GM21737 (cell line): ENCODE measurements at regions not wholly inside any gene's neighbourhood (a gene's known extent, or its start where the extent isn't known, plus 50 kb on each side); places are given as distances from the start of the nearest gene placed in this dataset.
"Not testable (repeated sequence)": the region's sequence is repeated elsewhere in the genome, so short reads cannot be mapped to it uniquely, and the experiment has no call there.

Experiments
- ATAC-seq: cut with Tn5 transposase; IDR thresholded peaks from one replicate; pipeline ENCODE4 v1.9.1; 2021; ENCODE audit warnings: mild to moderate bottlenecking, moderate library complexity; ENCODE audit not compliant: unreplicated experiment

DNA sequence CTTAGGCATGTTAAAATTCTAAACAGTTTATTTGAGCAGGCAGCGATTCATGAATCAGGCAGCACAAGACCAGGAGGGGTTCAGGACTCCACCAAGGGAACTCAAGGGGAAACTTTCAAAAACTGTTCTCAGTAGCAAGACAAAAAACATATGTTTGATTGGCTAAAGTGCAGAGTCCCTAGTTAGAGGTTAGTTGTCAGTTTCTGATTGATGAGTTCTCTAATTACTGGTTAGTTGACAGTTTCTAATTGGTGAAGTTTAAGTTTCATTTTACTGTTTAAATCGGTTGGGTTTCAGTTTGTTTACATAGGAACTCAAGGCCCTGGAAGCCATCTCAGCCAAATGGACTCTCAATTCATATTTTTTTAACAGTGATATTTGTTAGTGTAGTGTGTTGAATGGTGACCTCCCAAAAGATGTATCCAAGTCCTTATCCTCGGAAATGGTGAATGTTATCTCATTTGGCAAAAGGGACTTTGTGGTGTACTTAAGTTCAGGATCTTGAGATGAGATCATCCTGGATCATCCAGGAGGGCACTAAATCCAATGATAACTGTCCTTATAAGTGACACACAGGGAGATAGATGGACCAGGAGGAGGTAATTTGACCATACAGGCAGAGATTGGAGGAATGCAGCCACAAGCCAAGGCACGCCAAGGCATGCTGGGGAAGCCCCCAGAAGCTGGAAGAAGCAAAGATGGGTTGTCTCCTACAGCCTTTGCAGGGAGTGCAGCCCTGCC is 219.2 kb upstream of the RAI14 start:
- ATAC-seq = no peak

DNA sequence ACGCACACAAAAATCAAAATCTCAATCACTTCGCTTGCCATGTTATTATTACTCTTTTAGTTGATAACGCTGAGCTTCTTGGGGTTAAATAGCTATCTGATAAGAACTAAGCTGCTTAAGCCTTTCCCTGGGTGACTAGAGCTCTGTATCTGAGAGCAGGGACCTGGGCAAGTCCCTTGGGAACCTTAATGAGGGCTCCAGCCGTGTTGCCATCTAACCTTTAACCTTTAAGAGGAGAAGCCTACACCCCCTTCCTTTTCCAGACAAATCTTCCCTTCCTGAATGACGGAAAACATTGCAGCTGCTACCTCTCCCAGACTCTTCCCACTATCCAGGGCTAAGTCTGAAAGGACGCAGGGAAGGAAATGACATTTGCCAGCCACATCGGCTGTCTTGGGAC is 216.5 kb upstream of the RAI14 start:
- ATAC-seq = no peak

DNA sequence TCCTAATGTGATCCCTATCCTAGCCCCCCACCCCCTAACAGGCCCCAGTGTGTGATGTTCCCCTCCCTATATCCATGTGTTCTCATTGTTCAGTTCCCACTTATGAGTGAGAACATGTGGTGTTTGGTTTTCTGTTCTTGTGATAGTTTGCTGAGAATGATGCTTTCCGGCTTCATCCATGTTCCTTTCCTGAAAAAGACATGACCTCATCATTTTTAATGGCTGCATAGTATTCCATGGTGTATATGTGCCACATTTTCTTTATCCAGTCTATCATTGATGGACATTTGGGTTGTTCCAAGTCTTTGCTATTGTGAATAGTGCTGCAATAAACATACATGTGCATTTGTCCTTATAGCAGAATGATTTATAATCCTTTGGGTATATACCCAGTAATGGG is 214.4 kb upstream of the RAI14 start:
- not testable (repeated sequence) for ATAC-seq

DNA sequence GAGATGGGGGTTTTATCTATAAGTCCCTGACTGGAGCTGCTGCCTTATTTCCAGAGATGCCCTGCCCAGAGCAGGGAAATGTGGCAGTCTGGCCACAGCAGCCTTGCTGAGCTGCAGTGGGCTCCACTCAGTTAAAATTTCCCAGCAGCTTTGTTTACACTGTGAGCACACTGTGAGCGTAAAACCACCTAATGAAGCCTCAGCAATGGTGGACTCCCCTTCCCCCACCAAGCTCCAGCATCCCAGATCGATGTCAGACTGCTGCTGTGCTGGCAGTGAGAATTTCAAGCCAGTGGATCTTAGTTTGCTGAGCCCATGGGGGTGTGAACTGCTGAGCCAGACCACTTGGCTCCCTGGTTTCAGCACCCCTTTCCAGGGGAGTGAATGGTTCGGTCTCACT is 208.7 kb upstream of the RAI14 start:
- no peak for ATAC-seq

DNA sequence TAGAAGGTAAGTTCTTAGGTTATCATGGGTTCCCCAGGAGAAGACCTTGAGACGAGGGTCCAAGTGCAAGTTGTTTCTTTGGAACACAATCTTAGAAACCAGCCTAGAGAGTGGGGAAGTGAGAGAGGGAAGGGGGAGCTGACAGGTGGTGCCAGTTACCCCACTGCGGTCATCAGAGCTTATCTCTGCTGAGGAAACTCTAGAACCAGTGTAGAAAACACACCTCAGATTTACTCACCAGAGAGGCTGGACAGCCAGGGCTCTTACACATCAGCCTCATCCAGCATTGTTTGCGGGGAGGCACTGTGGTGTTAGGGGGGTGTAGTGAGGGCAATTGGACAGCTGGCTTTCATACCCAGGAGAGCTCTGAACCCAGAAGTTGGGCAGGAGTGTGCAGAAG is 206.5 kb upstream of the RAI14 start:
- ATAC-seq = no peak

DNA sequence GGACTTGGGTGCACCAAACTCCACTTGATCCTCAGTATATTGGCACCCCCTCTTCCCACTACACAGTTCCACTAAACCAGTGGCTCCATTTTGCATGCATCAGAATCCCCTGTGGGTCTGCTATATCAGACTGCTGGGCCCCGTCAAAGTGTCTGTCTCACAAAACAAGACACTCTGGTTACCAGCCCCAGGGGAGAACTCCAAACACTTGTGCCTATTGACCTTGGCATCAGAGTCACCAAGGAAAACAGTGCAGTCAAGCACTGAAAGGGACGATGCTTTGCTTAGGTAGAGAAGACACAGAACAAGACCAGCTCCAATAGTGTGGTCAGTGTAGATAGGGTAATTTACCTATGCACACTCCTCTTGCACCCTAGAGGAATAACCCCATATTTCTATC is 205.8 kb upstream of the RAI14 start:
- ATAC-seq = no peak

DNA sequence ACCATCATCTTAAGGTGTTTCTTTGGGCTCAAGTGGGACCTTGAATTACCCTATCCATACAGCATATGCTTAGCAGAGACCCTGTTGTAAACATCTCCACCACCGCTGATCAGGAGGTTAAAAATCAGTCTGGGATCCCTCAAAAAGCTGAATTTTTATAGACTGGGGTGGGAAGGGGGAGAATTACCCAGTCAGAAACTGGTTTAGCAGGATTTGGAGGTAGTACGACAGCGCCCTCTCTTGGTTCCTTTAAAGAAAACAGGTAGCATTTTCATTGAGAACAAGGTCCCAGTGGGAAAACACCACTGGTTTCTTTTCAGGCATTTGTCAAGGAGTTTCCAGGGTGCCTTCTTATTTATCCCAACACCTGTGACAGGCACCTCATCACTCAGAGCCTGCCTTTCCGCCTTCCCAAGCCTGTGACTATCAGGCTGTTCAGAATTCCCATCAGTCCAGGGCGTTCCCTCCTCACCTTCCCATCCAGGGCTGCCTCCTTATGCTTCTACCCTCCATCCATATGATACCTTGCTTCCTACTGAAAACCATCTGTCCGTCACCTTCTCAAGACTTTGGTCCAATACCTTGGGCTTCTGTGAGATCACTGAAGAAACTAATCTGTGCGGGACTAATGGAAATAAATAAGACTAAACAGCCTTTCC is 203.8 kb upstream of the RAI14 start:
- no peak for ATAC-seq

DNA sequence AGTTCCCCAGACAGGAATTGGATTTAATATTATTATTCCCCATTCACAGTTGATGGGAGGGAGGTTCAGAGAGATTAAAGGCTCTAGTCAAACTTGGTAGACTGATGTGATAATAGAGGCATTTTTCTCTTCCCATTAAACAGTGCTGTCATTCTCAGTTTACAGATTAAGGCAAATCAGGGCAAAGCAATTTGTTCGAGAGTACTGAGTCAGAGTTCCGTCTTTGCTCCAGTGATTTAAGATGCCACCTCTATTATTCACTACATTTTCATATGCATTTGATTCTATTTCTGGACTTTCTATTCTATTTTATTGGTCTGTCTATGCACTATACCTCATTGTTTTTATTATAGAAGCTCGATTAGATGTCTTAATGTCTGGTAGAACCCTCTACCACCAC is 201.0 kb upstream of the RAI14 start:
- no peak for ATAC-seq

DNA sequence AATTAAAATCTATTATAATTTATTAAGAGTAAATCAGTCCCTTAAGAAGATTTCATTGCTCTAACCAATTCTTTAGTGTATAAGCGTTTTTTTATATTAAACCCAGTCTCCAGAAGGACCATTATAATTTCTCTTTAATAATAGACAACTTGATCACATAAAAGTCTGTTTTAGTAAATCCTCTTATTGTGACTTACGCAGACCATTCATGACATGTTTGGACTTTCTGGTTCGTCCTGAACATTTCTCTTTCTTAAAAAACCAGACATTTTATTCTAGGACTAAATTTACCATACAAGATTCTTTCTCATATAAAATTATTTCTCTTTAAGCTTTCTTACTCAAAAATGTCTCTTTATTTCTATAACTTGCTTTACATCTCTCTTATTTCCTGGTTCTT is 196.2 kb upstream of the RAI14 start:
- ATAC-seq = no peak

DNA sequence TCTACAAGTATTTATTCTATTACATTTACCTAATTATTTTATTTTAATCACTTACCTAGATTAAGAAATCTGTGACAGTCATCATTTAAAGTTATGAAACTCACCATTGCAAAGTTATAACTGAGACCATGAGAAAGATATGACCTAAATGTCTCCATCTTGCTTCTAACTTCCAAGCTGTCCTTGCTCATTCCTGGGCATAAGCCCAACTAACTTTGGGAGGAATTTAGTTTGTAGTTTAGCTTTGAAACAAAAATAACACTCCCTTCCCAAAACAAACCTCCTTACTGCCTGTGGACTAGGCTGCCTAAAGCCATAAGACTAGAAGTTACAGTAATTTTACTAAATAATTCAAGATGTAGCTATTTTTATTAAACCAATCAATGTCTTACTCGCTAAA is 195.6 kb upstream of the RAI14 start:
- no peak for ATAC-seq

DNA sequence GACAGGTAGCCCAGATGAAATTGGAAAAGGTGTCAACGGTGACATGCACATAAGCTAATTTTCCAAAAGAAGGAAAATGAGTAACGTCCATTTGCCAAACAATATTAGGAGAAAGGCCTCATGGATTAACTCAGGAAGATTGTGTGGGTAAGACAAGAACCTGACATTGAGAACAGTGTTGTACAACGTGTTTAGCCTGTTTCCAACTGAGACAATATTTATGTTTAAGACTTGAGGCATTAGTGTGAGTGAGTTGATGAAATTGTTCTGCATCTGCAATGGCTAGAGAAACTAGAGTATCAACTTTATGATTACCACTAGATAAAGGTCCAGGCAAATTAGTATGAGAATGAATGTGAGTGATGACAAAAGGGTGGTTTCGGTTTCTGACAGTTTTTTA is 191.3 kb upstream of the RAI14 start:
- no peak for ATAC-seq

DNA sequence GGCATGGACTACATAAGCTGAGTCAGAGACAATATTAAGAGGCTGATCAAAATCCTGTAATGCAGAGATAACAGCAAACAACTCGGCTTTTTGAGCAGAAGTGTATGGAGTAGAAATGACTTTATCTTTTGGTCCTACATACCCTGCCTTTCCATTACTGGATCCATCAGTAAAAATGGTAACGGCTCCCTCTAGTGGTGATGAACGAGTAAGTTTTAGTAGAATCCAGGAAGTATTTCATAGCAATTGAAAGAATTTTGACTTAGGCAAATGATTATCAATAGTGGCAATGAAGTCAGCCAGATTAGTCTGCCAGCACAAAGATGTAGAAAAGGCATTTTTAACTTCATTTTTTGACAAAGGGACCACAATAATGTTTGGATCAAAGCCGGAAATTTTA is 190.8 kb upstream of the RAI14 start:
- ATAC-seq = not testable (repeated sequence)

DNA sequence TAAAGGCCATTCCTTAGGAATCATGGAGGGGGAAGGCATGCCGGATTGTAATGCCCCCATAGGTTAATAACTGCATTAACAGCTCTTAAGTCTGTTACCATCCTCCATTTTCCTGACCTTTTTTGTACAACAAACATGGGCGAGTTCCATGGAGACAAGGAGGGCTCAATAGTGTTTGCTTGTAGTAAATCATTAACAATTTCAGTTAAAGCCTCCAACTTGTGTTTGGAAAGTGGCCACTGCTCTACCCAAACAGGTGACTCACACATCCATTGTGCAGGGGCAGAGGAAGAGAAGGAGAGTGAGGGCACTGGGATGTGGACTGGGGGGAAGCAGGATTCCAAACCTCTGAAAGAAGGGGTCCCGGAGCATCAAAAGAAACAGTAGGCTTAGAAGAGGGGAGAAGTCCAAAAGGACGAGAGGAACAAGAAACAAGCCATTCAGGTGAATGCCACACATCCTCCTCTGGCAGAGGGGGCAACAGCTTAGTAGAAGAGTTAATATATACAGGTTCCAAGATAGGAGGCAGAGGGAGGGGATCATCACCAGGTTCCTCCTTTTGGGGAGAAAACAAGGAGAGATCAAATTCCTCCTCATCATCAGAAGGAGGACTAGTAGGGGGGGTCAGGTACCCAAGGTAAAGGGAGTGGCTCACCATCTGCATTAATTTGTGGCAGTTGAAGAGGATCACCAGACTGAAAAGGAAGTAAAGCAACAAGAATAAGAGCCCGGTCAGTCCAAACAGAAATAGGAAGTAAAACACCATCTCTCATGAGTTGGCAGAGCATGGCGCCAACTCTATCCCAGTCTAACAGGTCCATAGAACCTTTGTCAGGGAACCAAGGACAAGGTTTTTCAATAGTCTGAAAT is 189.4 kb upstream of the RAI14 start:
- ATAC-seq = not testable (repeated sequence)

DNA sequence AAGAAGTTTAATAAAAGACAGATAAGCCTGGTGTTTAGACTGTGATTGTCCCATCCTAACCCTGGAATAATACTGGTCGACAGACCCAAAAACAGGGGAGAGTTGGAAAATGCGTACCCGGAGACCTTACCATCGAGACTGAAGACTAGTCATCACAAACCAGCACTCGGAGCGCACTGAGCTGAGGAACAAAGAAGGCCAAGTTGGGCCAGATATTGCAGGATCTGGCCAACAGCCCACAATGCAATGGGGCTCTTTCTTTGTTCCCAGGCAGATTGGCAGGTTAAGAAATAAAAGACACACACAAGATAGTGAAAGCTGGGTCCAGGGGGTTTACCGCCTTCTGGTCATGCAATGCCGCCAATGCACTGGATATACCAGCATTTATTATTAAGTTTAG is 188.7 kb upstream of the RAI14 start:
- ATAC-seq = no peak

DNA sequence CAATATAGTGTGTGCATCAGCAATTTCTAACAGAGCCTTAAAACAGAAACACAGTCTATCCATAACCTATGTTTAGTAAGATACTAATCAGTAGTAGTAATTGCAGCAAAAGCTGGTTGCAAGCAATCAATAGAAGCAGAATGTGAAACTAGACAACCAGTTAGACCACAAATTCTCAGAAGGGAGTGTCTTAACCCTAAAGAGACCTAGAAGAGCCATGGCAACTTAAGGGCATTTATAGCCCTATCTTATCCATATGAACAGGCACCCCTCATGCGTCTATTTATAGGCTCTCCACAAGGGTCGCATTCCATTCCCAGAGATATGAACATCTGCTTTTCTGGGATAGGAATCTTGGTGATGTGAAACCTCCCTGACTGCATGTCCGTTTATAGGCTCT is 188.1 kb upstream of the RAI14 start:
- ATAC-seq = not testable (repeated sequence)

DNA sequence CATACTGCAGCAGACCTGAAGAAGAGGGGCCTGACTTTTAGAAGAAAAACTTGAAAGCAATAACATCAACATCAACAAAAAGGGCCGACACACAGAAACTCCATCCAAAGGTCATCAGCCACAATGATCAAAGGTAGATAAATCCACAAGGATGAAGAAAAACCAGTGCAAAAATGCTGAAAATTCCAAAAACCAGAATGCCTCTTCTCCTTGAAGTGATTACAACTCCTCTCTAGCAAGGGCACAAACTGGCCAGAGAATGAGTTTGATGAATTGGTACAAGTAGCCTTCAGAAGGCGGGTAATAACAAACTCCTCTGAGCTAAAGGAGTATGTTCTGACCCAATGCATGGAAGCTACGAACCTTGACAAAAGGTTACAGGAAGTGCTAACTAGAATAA is 186.2 kb upstream of the RAI14 start:
- ATAC-seq = no peak

DNA sequence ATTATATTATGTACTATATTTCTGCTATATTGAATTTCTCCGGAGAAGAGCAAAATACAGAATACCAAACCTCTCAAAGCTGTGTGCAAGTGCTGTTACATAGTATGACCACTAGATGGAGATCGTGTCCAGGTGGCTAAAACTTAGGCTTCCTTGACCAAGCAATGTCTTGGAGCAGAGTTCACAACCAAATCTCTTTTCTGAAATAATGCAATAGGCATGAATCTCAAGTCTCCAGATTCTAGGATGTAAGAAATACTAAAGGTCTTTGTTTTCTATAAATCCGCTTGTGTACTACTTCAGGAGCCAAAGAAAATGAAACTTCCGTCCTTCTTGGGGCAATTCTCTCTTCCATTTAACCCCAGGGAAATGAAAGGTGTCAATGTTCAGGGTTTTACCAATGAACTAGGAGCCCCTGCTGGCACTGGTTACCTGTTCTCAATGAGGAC is 181.5 kb upstream of the RAI14 start:
- ATAC-seq = no peak

DNA sequence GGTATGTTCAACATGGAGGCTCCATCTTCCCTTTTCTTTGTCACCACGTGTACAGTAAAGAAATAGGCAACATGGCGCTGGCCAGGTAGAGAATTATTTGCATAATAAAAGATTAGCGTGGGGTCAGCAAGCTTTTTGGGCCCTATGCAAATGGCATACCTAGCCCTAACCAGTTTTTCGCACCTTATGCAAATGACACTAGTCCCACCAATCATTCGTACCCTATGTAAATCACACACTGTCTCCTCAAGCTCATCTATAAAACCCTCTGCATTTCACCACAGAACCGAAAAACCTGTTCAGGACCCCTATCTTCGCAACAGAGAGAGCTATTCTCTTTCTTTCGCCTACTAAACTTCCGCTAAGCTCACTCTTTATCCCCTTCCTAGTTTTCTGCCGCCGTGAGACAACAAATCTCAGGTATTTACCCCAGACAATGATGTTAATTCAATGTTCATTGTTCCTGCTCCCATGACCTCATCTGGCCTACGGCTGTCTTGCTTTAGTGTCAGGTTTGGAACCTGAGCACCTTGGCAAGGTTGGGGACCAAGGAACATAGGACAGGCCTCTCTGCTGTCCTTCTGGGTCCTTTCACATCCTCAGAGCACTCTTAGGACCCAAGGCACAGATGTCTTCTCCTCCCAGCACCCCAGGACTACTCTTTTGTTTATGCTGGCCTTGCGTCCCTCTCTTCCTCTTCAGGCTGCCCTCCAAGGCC is 180.7 kb upstream of the RAI14 start:
- no peak for ATAC-seq

DNA sequence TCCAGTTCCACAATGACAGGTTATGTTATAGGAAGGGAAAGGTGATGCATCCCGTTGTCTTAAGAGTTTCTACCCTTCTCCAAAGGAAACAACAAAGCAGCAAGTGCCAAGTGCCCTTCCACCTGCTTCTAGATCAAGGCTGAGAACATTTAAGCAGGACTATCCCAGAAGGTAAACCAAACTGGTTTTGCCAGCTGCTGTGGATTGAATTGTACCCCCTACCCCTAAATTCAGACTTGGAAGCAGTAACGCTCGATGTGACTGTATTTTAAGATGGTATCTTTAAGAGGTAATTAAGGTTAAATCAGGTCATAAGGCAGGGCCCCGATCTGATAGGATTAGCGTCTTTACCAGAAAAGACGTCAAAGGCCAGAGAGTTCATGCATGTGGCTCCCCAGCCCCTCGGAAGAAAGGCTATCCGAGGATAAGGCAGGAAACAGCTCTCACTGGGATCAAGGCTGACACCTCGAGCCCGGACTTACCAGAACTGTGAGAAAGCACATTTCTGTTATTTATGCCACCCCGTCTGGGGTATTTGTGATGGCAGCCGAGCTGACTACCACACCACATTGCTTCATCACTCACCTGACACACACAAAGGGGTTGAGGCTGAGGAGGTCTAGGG is 179.1 kb upstream of the RAI14 start:
- ATAC-seq = no peak

DNA sequence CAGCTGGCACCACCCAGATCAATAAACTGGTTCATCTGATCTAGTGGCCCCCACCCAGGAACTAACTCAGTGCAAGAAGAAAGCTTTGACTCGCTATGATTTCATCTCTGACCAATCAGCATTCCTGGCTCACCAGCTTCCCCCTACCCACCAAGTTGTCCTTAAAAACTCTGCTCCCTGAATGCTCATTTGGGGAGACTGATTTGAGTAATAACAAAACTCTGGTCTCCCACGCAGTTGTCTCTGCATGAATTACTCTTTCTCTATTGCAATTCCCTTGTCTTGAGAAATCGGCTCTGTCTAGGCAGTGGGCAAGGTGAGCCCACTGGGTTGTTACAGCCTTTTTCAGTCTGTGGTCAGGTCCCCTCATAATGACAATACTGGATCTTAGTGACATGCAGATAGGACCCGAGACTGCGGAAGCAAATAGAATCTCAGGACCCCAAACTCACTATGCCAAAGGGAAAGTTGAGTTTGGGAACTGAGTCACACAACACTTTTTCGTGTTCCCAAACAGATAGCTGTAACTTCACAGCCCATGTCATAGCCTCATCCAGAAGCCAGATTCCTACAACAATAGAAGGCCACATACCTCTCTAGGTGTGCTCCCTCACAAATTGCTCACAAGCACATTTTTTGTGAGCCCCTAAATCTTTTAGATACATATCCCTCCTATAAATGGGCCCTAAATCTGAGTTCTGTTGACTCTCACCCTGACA is 175.2 kb upstream of the RAI14 start:
- ATAC-seq = no peak
